CD4-positive, alpha-beta T cell (primary cell): ENCODE measurements at regions not wholly inside any gene's neighbourhood (a gene's known extent, or its start where the extent isn't known, plus 50 kb on each side); places are given as distances from the start of the nearest gene placed in this dataset.

Source experiments
- ATAC-seq: fragments of 200-7000 bp; cut with Tn5 transposase; one replicate; pipeline ENCODE4 v1.10.0; 2022; ENCODE audit warnings: mild to moderate bottlenecking; ENCODE audit not compliant: poor library complexity
- CTCF ChIA-PET: fragments of 350-600 bp; sonication (Branson Sonifier 250); formaldehyde crosslinking; loops from one replicate; lab custom pipeline; 2021; ENCODE audit warnings: antibody characterized with exemption, inconsistent platforms; lab: Charles Lee
- POLR2A ChIA-PET: fragments of 350-600 bp; sonication (Branson Sonifier 250); formaldehyde crosslinking; loops from one replicate; lab custom pipeline; 2021; ENCODE audit warnings: antibody characterized with exemption, inconsistent platforms; lab: Charles Lee
- DNase-seq, 14 experiments: peaks; one replicate each; pipeline ENCODE4 v3.0.0-alpha.2; 2013 to 2020; ENCODE audit warnings: mixed read lengths in 2 of 14
- H3K27ac ChIP-seq, 2 donors: one replicate each; pipeline versions ENCODE4 v1.5.1 to v1.7.0; 2013; ENCODE audit warnings: low read length in 2 of 2, low read depth in 1 of 2, mild to moderate bottlenecking in 1 of 2
- H3K27me3 ChIP-seq, 2 experiments: 1 replicate in 1 of 2; 2 replicates in 1 of 2; pipeline versions ENCODE4 v1.6.1 to v1.7.0; 2013; ENCODE audit warnings: low read length in 2 of 2, control low read depth in 1 of 2, mild to moderate bottlenecking in 1 of 2, moderate library complexity in 1 of 2; ENCODE audit not compliant: insufficient read depth in 2 of 2, control insufficient read depth in 1 of 2
- H3K36me3 ChIP-seq: one replicate; pipeline ENCODE4 v1.6.1; 2013; ENCODE audit warnings: low read length, control low read depth; ENCODE audit not compliant: insufficient read depth
- H3K4me1 ChIP-seq: one replicate; pipeline ENCODE4 v1.6.1; 2013; ENCODE audit warnings: low read length, control low read depth; ENCODE audit not compliant: insufficient read depth
- H3K4me3 ChIP-seq: one replicate; pipeline ENCODE4 v1.5.1; 2013; ENCODE audit warnings: mild to moderate bottlenecking, low read length, moderate library complexity
- H3K9me3 ChIP-seq, 2 experiments: 1 replicate in 1 of 2; 2 replicates in 1 of 2; pipeline versions ENCODE4 v1.6.1 to v1.7.0; 2013; ENCODE audit warnings: low read length in 2 of 2, mild to moderate bottlenecking in 2 of 2, control low read depth in 1 of 2, moderate library complexity in 1 of 2; ENCODE audit not compliant: control insufficient read depth in 1 of 2, insufficient read depth in 1 of 2
- H3K27ac Mint-ChIP-seq: one replicate; pipeline ENCODE4 v1.8.0; 2020; ENCODE audit warnings: mixed read lengths
- H3K27me3 Mint-ChIP-seq: one replicate; pipeline ENCODE4 v1.8.0; 2021; ENCODE audit warnings: mixed read lengths
- H3K36me3 Mint-ChIP-seq: one replicate; pipeline ENCODE4 v1.8.0; 2021; ENCODE audit warnings: low read depth, mixed read lengths
- H3K4me1 Mint-ChIP-seq: one replicate; pipeline ENCODE4 v1.8.0; 2021; ENCODE audit warnings: low read depth, mixed read lengths
- H3K4me3 Mint-ChIP-seq: one replicate; pipeline ENCODE4 v1.8.0; 2020; ENCODE audit warnings: mild to moderate bottlenecking, mixed read lengths
- H3K9me3 Mint-ChIP-seq: one replicate; pipeline ENCODE4 v1.8.0; 2020; ENCODE audit warnings: mixed read lengths
- intact Hi-C, 2 experiments: fragments of 100-400 bp; cut with DNase I in 1 of 2; cut with micrococcal nuclease in 1 of 2; formaldehyde crosslinking; loops; one replicate each; pipeline versions ENCODE4 v1.15.1 to v1.9.0; 2023 to 2025; cut with DNase I, micrococcal nuclease
- TF ChIP-seq, protein P1 (sequence below): fragments of 200-600 bp; IDR thresholded peaks from one replicate; pipeline ENCODE4 v1.8.0; 2022; ENCODE audit warnings: antibody characterized with exemption, mild to moderate bottlenecking

GRCh38 chr21:23593582-23593981 is 2013.7 kb downstream of the MRPL39 start:
- Histone ChIP-seq H3K36me3 (no peaks in the 10 kb centered on the region), H3K9me3 (no peaks in the 10 kb centered on the region), H3K4me1 (no peaks in the 10 kb centered on the region), H3K4me3 (no peak overlapping the region), H3K27me3 (no peaks in the 10 kb centered on the region), H3K27ac (no peak overlapping the region)
- Mint-ChIP-seq H3K9me3 (peaks cover 3% of the 10 kb centered on the region), H3K4me3 (no peak overlapping the region), H3K36me3 (no peaks in the 10 kb centered on the region), H3K4me1 (no peaks in the 10 kb centered on the region), H3K27me3 (no peaks in the 10 kb centered on the region), H3K27ac (no peak overlapping the region)
- DNase-seq (no peak), ATAC-seq (no peak)
- CTCF ChIA-PET = no interaction called here
- TF ChIP-seq, protein P1, sequence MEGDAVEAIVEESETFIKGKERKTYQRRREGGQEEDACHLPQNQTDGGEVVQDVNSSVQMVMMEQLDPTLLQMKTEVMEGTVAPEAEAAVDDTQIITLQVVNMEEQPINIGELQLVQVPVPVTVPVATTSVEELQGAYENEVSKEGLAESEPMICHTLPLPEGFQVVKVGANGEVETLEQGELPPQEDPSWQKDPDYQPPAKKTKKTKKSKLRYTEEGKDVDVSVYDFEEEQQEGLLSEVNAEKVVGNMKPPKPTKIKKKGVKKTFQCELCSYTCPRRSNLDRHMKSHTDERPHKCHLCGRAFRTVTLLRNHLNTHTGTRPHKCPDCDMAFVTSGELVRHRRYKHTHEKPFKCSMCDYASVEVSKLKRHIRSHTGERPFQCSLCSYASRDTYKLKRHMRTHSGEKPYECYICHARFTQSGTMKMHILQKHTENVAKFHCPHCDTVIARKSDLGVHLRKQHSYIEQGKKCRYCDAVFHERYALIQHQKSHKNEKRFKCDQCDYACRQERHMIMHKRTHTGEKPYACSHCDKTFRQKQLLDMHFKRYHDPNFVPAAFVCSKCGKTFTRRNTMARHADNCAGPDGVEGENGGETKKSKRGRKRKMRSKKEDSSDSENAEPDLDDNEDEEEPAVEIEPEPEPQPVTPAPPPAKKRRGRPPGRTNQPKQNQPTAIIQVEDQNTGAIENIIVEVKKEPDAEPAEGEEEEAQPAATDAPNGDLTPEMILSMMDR = no peak
- POLR2A ChIA-PET = no interaction called here
- intact Hi-C loops = no loop called here

GRCh38 chr21:23585419-23585818 is 2021.9 kb downstream of the MRPL39 start:
- Histone ChIP-seq H3K9me3 (peaks cover 0 to 3% of the 10 kb centered on the region in 2 experiments), H3K4me1 (no peaks in the 10 kb centered on the region), H3K4me3 (no peak overlapping the region), H3K36me3 (no peaks in the 10 kb centered on the region), H3K27me3 (no peaks in the 10 kb centered on the region), H3K27ac (no peak overlapping the region)
- H3K4me1 Mint-ChIP-seq = no peaks in the 10 kb centered on the region
- no peak overlapping the region for H3K27ac Mint-ChIP-seq
- ChIA-PET CTCF (no interaction called here), POLR2A (no interaction called here)
- TF ChIP-seq, protein P1 = no peak
- no peaks in the 10 kb centered on the region for H3K9me3 Mint-ChIP-seq
- intact Hi-C loops = no loop called here
- no peaks in the 10 kb centered on the region for H3K36me3 Mint-ChIP-seq
- H3K27me3 Mint-ChIP-seq = no peaks in the 10 kb centered on the region
- no peak overlapping the region for H3K4me3 Mint-ChIP-seq
- DNase-seq (no peak), ATAC-seq (no peak)

DNA sequence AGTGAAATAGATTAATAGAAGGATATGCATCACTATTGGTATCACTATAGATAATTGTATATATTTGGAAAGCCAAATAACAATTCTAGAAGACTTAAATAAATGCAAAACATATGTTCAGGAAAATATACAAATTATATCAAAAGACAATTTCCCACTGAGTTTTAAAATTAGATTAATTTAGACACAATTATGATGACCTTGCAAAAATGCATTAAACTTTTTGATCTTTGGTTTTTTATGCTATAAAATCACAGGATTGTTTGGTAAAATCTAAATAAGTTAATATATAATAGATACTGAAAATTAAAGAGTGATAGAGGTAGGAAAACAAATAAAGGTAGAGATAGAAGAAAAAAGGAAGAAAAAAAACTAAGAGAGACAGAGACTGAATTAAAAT is 2027.7 kb downstream of the MRPL39 start:
- Histone ChIP-seq H3K4me3 (no peak overlapping the region), H3K4me1 (no peaks in the 10 kb centered on the region), H3K9me3 (no peaks in the 10 kb centered on the region), H3K36me3 (no peaks in the 10 kb centered on the region), H3K27me3 (no peaks in the 10 kb centered on the region), H3K27ac (no peak overlapping the region)
- Mint-ChIP-seq H3K9me3 (no peaks in the 10 kb centered on the region), H3K27ac (no peak overlapping the region), H3K27me3 (no peaks in the 10 kb centered on the region), H3K4me3 (no peak overlapping the region), H3K36me3 (no peaks in the 10 kb centered on the region), H3K4me1 (no peaks in the 10 kb centered on the region)
- DNase-seq = no peak
- no peak for ATAC-seq
- ChIA-PET CTCF (no interaction called here), POLR2A (no interaction called here)
- TF ChIP-seq, protein P1 = no peak
- intact Hi-C loops = no loop called here
